B cell (primary cell): ENCODE measurements at regions not wholly inside any gene's neighbourhood (a gene's known extent, or its start where the extent isn't known, plus 50 kb on each side); places are given as distances from the start of the nearest gene placed in this dataset.

Experiments
- ATAC-seq: fragments of 200-7000 bp; cut with Tn5 transposase; one replicate; pipeline ENCODE4 v1.10.0; 2021; ENCODE audit warnings: low read depth, mild to moderate bottlenecking, moderate number of reproducible peaks, moderate library complexity
- CTCF ChIA-PET: fragments of 350-600 bp; sonication (Branson Sonifier 250); formaldehyde crosslinking; loops from one replicate; lab custom pipeline; 2021; ENCODE audit warnings: antibody characterized with exemption, inconsistent platforms; lab: Charles Lee
- POLR2A ChIA-PET: fragments of 350-600 bp; sonication (Branson Sonifier 250); formaldehyde crosslinking; loops from one replicate; lab custom pipeline; 2021; ENCODE audit warnings: antibody characterized with exemption; lab: Charles Lee
- DNase-seq: peaks from one replicate; pipeline ENCODE4 v3.0.0; 2013
- H2AFZ ChIP-seq: 2 replicates; pipeline ENCODE4 v1.6.1; 2012; ENCODE audit warnings: mild to moderate bottlenecking, low read depth, low read length; ENCODE audit not compliant: insufficient read depth, poor library complexity, severe bottlenecking
- H3K27ac ChIP-seq, 2 donors: 1 replicate in 1 of 2; 2 replicates in 1 of 2; pipeline ENCODE4 v1.5.1; 2012 to 2013; ENCODE audit warnings: low read length in 2 of 2, mild to moderate bottlenecking in 2 of 2, moderate library complexity in 1 of 2
- H3K27me3 ChIP-seq, 4 experiments: fragments of 200-600 bp in 1 of 4; sonication (generic) in 1 of 4; replicated peaks in 1 of 4; 1 replicate in 2 of 4; 2 replicates in 2 of 4; pipeline versions ENCODE4 v1.6.1 to v1.7.0; 2013 to 2016; ENCODE audit warnings: low read length in 3 of 4, mild to moderate bottlenecking in 2 of 4, mixed read lengths in 1 of 4, moderate library complexity in 1 of 4; ENCODE audit not compliant: insufficient read depth in 4 of 4, control insufficient read depth in 3 of 4; ENCODE audit errors: control extremely low read depth in 1 of 4
- H3K36me3 ChIP-seq, 2 experiments: replicated peaks in 1 of 2; 1 replicate in 1 of 2; 2 replicates in 1 of 2; pipeline versions ENCODE4 v1.6.1 to v1.7.1; 2013; ENCODE audit warnings: low read length in 1 of 2; ENCODE audit not compliant: insufficient read depth in 2 of 2, control insufficient read depth in 1 of 2; ENCODE audit errors: control extremely low read depth in 1 of 2, extremely low read depth in 1 of 2
- H3K4me1 ChIP-seq, 2 donors: fragments of 200-600 bp in 1 of 2; sonication (generic) in 1 of 2; 1 replicate in 1 of 2; 2 replicates in 1 of 2; pipeline versions ENCODE4 v1.5.1 to v1.6.1; 2013 to 2017; ENCODE audit warnings: low read length in 2 of 2; ENCODE audit not compliant: control insufficient read depth in 2 of 2, insufficient read depth in 2 of 2
- H3K4me2 ChIP-seq: replicated peaks from 2 replicates; pipeline ENCODE3; 2012; ENCODE audit warnings: mild to moderate bottlenecking, low read depth, low read length; ENCODE audit not compliant: poor library complexity, severe bottlenecking
- H3K4me3 ChIP-seq, 5 experiments: fragments of 200-600 bp in 1 of 5; sonication (generic) in 1 of 5; 1 replicate in 3 of 5; 2 replicates in 2 of 5; pipeline versions ENCODE4 v1.5.1 to v1.7.0; 2011 to 2016; ENCODE audit warnings: low read length in 4 of 5, mild to moderate bottlenecking in 4 of 5, low read depth in 2 of 5, control low read depth in 1 of 5, moderate library complexity in 1 of 5; ENCODE audit not compliant: insufficient read depth in 1 of 5; ENCODE audit errors: control extremely low read depth in 1 of 5, extremely low read depth in 1 of 5
- H3K79me2 ChIP-seq: fragments of 200-600 bp; sonication (generic); one replicate; pipeline ENCODE4 v1.6.0; 2016; ENCODE audit warnings: low read length; ENCODE audit not compliant: control insufficient read depth, insufficient read depth
- H3K9ac ChIP-seq: fragments of 200-600 bp; sonication (generic); 2 replicates; pipeline ENCODE4 v1.6.1; 2017; ENCODE audit warnings: mild to moderate bottlenecking, low read length, moderate library complexity
- H3K9me3 ChIP-seq, 3 donors: one replicate each; pipeline versions ENCODE4 v1.6.1 to v1.7.1; 2013; ENCODE audit warnings: low read length in 2 of 3; ENCODE audit not compliant: control insufficient read depth in 2 of 3, insufficient read depth in 1 of 3; ENCODE audit errors: control extremely low read depth in 1 of 3
- H4K20me1 ChIP-seq: 2 replicates; pipeline ENCODE4 v1.6.0; 2012; ENCODE audit warnings: mild to moderate bottlenecking, low read length; ENCODE audit not compliant: insufficient read depth, control insufficient read depth, poor library complexity, severe bottlenecking
- H3K27ac Mint-ChIP-seq: one replicate; pipeline ENCODE4 v1.8.0; 2021; ENCODE audit warnings: mixed read lengths
- H3K27me3 Mint-ChIP-seq: one replicate; pipeline ENCODE4 v1.8.0; 2021; ENCODE audit warnings: mixed read lengths
- H3K4me1 Mint-ChIP-seq: one replicate; pipeline ENCODE4 v1.8.0; 2021; ENCODE audit warnings: mixed read lengths
- H3K4me3 Mint-ChIP-seq: one replicate; pipeline ENCODE4 v1.8.0; 2021; ENCODE audit warnings: mixed read lengths
- H3K9me3 Mint-ChIP-seq: one replicate; pipeline ENCODE4 v1.8.0; 2022; ENCODE audit warnings: mixed read lengths; ENCODE audit not compliant: insufficient read depth
- CTCF ChIP-seq: fragments of 200-600 bp; IDR thresholded peaks from one replicate; pipeline ENCODE4 v1.8.0; 2022; ENCODE audit warnings: antibody characterized with exemption, mild to moderate bottlenecking
- EZH2 ChIP-seq: IDR thresholded peaks from 2 replicates; pipeline ENCODE4 v1.6.1; 2012; ENCODE audit warnings: borderline replicate concordance, low read depth, mild to moderate bottlenecking, moderate library complexity, low read length; ENCODE audit not compliant: insufficient read depth, poor library complexity, severe bottlenecking
- WGBS: methylation state at CpG from one replicate; pipeline ENCODE4 v1.1.5; 2013; ENCODE audit warnings: missing lambda C conversion rate; ENCODE audit not compliant: insufficient coverage; 5-methylcytosine and 5-hydroxymethylcytosine counted together
- intact Hi-C: fragments of 100-400 bp; cut with micrococcal nuclease; formaldehyde crosslinking; loops from one replicate; pipeline ENCODE4 v1.10.0; 2022

GRCh38 chr2:9114458-9114857, 92.2 kb upstream of the ASAP2 start:
- Histone ChIP-seq H3K9me3 (no peaks in the 10 kb centered on the region), H3K36me3 (no peaks in the 10 kb centered on the region), H4K20me1 (no peaks in the 10 kb centered on the region), H3K9ac (no peak overlapping the region), H3K4me2 (no peak overlapping the region), H3K27ac (no peak overlapping the region), H3K4me1 (no peaks in the 10 kb centered on the region), H3K4me3 (no peak overlapping the region), H3K79me2 (no peaks in the 10 kb centered on the region), H2AFZ (no peak overlapping the region), H3K27me3 (no peaks in the 10 kb centered on the region)
- TF ChIP-seq CTCF = no peak
- ChIA-PET CTCF (no interaction called here), POLR2A (interaction anchor here (0.5 kb wide), 1 partner anchor 965 kb away, joined by 3 read pairs; no protein-coding TSS in a partner anchor)
- no CpG with 5 or more reads among the region's 3 CpGs for WGBS
- Mint-ChIP-seq H3K27me3 (peaks cover 9% of the 10 kb centered on the region), H3K4me1 (no peaks in the 10 kb centered on the region), H3K27ac (no peak overlapping the region), H3K9me3 (no peaks in the 10 kb centered on the region), H3K4me3 (no peak overlapping the region)
- intact Hi-C loops = no loop called here
- ATAC-seq = no peak
- DNase-seq = no peak

GRCh38 chr2:9113916-9114315, 92.7 kb upstream of the ASAP2 start:
- Histone ChIP-seq H3K9me3 (no peaks in the 10 kb centered on the region), H3K4me2 (no peak overlapping the region), H3K9ac (no peak overlapping the region), H3K36me3 (no peaks in the 10 kb centered on the region), H3K4me1 (no peaks in the 10 kb centered on the region), H3K4me3 (no peak overlapping the region), H3K27ac (no peak overlapping the region), H4K20me1 (no peaks in the 10 kb centered on the region), H2AFZ (no peak overlapping the region), H3K27me3 (no peaks in the 10 kb centered on the region), H3K79me2 (no peaks in the 10 kb centered on the region)
- WGBS = 78% methylated on average over 2 of the region's 5 CpGs
- CTCF ChIA-PET = no interaction called here
- ATAC-seq = no peak
- Mint-ChIP-seq H3K9me3 (no peaks in the 10 kb centered on the region), H3K27ac (no peak overlapping the region), H3K4me3 (no peak overlapping the region), H3K27me3 (peaks cover 5% of the 10 kb centered on the region), H3K4me1 (no peaks in the 10 kb centered on the region)
- intact Hi-C loops = no loop called here
- TF ChIP-seq CTCF (no peak), EZH2 (no peak)
- no peak for DNase-seq
- POLR2A ChIA-PET = interaction anchor here (0.5 kb wide), 1 partner anchor 964 kb away, joined by 3 read pairs; no protein-coding TSS in a partner anchor
